Right hindlimb (tissue), 1 donor: ENCODE measurements at regions not wholly inside any gene's neighbourhood (a gene's known extent, or its start where the extent isn't known, plus 50 kb on each side); places are given as distances from the start of the nearest gene placed in this dataset.

ENCODE experiments used
- DNase-seq: peaks from one replicate; pipeline ENCODE4 v3.0.0-alpha.2; 2018

GRCh38 chr2:19675856-19676460, 225.8 kb downstream of the TTC32 start:
- DNase-seq: no peak

- DNase-seq: no peak
Observed at GRCh38 chr2:19675003-19675629, 226.7 kb downstream of the TTC32 start.

GRCh38 chr2:19674051-19675002, 227.5 kb downstream of the TTC32 start:
- DNase-seq: no peak

DNA sequence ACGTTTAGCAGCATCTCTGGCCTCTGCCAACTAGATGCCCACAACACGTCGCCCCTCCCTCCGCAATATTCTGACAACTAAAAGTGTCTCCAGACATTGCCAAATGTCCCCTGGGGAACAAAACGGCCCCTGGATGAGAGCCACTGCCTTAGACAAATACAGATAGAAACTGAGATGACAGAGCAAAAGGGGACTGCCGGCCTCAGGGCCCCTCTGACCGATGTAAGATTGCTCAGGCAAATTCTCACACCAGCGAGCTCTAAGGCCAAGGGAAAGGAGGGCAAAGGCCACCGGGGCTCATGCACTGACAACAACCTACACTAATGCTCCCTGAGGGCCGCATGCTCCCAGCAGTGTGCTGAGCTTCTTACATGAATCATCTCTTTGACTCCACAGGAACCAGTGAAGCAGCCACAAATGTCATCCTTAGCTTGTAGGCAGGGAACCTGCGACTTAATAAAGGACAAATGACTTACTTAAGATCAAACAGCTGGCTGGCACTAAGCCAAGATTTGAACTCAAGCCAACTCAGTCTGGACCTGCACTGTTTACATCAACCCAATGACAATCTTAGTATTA, 228.5 kb downstream of the TTC32 start:
- no peak for DNase-seq

- DNase-seq: no peak
Observed at GRCh38 chr2:19671916-19672315, 229.9 kb downstream of the TTC32 start.

DNA sequence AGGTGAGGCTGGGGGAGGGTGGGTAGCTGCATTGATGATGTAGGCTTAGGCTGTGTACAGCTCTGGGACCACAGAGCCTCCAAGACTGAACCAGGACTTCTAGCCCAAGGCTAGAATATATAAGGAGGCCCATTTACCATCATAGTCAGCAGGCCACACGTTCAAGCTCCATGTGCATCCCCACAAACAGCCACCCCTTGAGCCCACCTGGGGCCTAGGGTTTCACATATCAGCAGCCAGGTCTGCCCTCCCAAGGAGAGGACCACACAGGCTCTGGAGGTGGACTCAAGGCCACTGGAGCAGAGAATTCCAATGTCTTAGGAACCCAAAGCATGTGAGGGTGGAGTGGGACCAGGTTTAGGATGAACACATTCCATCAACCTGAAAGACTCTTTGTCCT, 230.5 kb downstream of the TTC32 start:
- no peak for DNase-seq

- no peak for DNase-seq
Observed at GRCh38 chr2:19670303-19670702, 231.5 kb downstream of the TTC32 start.

- DNase-seq: no peak
Observed at GRCh38 chr2:19669559-19669958, 232.2 kb downstream of the TTC32 start.

- no peak for DNase-seq
Observed at GRCh38 chr2:19669126-19669525, 232.7 kb downstream of the TTC32 start.

DNA sequence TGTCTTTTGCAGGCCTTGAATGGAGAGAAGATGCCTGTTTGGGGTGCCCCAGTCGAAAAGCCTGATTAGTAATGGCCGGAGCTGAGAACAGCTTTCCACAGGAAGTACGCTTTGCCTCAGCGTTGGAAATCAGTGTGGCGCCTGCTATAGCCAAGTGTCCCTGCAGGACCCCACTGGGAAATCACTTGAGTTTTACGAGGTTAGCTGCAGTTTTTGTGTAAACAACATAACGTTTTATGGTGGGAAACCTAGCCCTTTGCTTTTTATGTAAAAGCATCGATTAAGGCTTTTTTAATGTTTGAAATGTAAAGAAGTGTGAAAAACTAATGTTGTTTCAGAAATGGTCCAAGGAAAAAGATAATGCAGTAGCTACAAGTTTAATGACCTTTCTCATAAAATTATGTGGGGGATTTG, 234.2 kb downstream of the TTC32 start:
- DNase-seq: no peak

GRCh38 chr2:19667085-19667484, 234.7 kb downstream of the TTC32 start:
- no peak for DNase-seq

GRCh38 chr2:19664646-19665045, 237.1 kb downstream of the TTC32 start:
- DNase-seq: no peak

- DNase-seq: no peak
Observed at GRCh38 chr2:19659024-19659792, 242.6 kb downstream of the TTC32 start.

- DNase-seq: no peak
Observed at GRCh38 chr2:19656011-19656410, 245.8 kb downstream of the TTC32 start.

DNA sequence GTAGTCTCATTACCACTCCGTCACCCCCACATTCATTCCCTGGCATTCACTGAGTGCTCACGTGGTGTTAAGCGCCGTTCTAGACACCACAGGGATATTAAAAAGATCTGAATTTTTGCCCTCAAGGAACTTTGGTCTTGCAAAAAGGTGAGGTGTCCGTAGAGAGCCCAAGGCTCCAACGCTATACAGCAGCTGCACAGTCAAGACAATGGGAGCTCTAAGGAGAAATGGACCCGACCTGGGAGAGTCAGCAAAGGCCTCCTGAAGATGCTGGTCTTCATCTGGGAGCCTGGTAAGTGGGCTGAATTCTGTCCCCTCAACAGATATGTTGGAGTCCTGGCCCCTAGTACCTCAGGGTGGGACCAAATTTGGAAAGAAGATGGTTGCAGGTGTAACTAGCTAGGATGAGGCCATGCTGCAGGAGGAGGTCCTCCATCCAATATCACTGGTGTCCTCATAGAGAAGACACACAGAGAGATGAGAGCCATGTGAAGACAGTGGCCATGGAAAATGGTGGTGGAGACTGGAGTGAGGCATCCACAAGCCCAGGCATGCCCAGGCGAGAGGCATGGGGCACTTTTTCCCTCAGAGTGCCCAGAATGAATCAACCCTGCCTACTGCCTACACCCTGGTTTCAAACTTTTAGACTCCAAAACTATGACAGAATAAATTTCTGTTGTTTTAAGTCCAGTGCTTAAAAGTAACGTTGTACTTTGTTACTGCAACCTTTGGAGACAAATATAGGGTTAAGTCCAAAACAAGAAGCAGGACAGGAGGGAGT, 247.3 kb downstream of the TTC32 start:
- DNase-seq: no peak

DNA sequence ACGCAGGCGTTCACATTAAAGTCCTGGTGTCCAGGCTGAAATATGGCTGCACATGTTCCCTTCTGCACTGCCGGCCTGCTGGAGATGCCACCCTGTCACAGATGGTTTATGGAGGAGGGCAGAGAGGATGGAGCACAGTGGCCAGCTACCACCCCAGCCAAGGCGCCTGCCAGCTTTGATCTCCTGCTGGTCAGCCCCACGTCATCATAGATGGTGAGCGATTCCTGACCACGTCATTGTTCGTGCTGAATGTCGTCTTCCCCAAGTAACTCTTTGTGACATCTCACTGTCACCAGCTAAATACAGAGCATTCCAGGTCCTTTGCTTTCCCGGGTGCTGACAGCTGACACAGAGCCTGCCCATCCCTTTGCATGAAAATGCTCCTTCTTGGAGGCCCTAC, 248.3 kb downstream of the TTC32 start:
- DNase-seq: no peak

- DNase-seq: no peak
Observed at GRCh38 chr2:19652811-19653210, 249.0 kb downstream of the TTC32 start.

GRCh38 chr2:19651466-19651865, 250.3 kb downstream of the TTC32 start:
- no peak for DNase-seq

DNA sequence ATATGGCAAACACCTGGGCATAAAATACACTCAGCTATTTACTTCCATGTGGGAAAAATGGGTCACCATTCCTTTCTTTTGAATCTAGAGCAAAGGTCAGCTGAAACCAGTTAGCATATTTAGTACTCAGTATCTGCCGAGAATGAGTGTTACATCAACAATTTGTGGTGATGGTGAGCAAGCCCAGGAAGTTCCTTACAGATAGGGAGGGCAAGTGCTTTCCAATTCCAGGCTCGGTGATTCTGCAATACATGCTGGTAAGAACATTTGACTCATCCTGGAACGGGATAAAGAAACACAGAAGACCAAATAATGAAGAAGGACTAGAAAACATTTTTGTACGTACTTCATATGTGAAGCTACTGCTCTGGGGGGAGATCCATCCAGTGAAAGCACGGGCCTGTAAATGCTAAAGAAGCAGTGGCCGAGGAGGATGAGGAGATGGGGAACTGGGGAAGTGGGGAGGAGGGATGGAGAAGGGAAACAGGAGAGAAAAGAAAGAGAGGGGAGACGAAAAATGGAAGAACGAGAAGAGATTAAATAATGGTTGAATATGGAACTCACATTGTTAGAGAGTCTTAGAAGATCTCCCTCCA, 251.9 kb downstream of the TTC32 start:
- DNase-seq: no peak

DNA sequence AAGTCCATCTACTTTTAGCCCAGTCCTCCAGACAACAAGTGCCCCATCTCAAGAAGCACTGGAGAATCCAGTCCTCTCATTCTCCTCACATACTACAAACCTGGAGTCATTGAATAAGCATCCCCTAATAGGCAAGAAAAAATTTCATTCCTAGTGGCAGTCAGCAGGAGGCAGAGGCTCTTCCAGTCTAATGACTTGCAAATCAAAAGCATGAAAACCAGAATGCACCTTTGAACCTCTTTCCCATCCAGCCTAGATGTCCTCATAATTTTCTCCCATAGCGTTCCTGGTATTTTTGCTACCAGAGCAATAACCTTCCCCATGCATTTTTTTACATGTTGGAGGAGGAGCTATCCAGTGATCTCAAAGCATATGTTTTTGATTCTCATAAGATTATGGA, 252.6 kb downstream of the TTC32 start:
- DNase-seq: no peak

- no peak for DNase-seq
Observed at GRCh38 chr2:19648583-19648982, 253.2 kb downstream of the TTC32 start.
